ENCODE measurements at regions not wholly inside any gene's neighbourhood (a gene's known extent, or its start where the extent isn't known, plus 50 kb on each side); places are given as distances from the start of the nearest gene placed in this dataset.

DNA sequence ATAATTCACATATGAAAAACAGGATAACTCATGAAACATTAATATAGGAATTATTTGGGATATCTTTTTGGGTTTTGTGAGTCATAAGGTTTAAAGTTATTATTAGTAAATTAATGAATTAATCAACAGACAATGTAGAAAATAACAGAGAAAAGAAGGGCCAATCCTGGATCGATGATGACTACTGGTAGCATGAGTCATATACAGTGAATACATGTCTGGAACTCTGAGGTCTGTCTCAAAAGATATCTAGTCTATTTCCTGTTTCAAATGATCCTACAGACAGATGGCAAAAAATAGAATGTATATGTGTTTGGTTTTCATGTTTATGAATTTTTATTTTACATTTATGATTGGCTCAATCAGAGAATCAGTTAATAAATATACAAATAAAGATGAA lies 86.4 kb upstream of the RTL1 start:
- TF ChIP-seq, protein P1, sequence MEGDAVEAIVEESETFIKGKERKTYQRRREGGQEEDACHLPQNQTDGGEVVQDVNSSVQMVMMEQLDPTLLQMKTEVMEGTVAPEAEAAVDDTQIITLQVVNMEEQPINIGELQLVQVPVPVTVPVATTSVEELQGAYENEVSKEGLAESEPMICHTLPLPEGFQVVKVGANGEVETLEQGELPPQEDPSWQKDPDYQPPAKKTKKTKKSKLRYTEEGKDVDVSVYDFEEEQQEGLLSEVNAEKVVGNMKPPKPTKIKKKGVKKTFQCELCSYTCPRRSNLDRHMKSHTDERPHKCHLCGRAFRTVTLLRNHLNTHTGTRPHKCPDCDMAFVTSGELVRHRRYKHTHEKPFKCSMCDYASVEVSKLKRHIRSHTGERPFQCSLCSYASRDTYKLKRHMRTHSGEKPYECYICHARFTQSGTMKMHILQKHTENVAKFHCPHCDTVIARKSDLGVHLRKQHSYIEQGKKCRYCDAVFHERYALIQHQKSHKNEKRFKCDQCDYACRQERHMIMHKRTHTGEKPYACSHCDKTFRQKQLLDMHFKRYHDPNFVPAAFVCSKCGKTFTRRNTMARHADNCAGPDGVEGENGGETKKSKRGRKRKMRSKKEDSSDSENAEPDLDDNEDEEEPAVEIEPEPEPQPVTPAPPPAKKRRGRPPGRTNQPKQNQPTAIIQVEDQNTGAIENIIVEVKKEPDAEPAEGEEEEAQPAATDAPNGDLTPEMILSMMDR (IDR thresholded peaks at IDR 0.05; ENCODE audit: insufficient read depth, low read depth, low read length): no peak
- no peak for TF ChIP-seq EZH2 (IDR thresholded peaks at IDR 0.05; ENCODE audit: insufficient read depth, low read length)

Measured in astrocyte (in vitro differentiated cells and primary cell).